ENCODE measurements at regions not wholly inside any gene's neighbourhood (a gene's known extent, or its start where the extent isn't known, plus 50 kb on each side); places are given as distances from the start of the nearest gene placed in this dataset.
A peak's percentile ranks its signal among the peaks of the same experiment; 100 is the strongest.

- no peak for FAIRE-seq
- no TSS peak for BruUV-seq (replicated peaks)
- no peak for ATAC-seq
- Histone ChIP-seq H2AFZ (ENCODE audit: low read depth, low read length) (no peak overlapping the region), H3K4me3 (no peak overlapping the region), H3K36me3 (ENCODE audit: control insufficient read depth, insufficient read depth, low read length) (no peaks in the 10 kb centered on the region), H3K4me2 (ENCODE audit: insufficient read depth, low read length) (no peak overlapping the region), H3K9me1 (ENCODE audit: control insufficient read depth, insufficient read depth, low read length) (no peaks in the 10 kb centered on the region), H3K27ac (ENCODE audit: extremely low read depth, low read depth, low read length) (no peak overlapping the region), H3K79me2 (ENCODE audit: control insufficient read depth, insufficient read depth, low read length) (no peaks in the 10 kb centered on the region), H3K9ac (ENCODE audit: insufficient read depth in 1 of 2, low read depth in 2 of 2, low read length in 2 of 2) (no peak overlapping the region), H3K27me3 (ENCODE audit: control insufficient read depth in 2 of 2, insufficient read depth in 2 of 2, low read length in 2 of 2) (no peaks in the 10 kb centered on the region), H4K20me1 (replicated peaks; ENCODE audit: control insufficient read depth, insufficient read depth, low read length) (no peaks in the 10 kb centered on the region), H3K9me3 (replicated peaks; ENCODE audit: control insufficient read depth, insufficient read depth, low read depth, low read length) (no peaks in the 10 kb centered on the region), H3K4me1 (replicated peaks in 1 of 2; ENCODE audit: control insufficient read depth in 2 of 2, insufficient read depth in 2 of 2, low read length in 2 of 2) (no peaks in the 10 kb centered on the region)
- in situ Hi-C loops (cut with MboI) (no loop called here), intact Hi-C loops (cut with micrococcal nuclease) (no loop called here)
- ChIA-PET POLR2A (no interaction called here), CTCF (ENCODE audit: low intra/inter-chr PET ratio) (no interaction called here)
- TF ChIP-seq ZZZ3 (IDR thresholded peaks at IDR 0.05), result no peak
- TF ChIP-seq CEBPG (CRISPR knock-in tag; IDR thresholded peaks at IDR 0.05), result no peak
- TF ChIP-seq CEBPG (tag; conservative IDR thresholded peaks at IDR 0.05 in 1 of 2, IDR thresholded peaks at IDR 0.05 in 1 of 2), result 0 out of 4 replicates have a peak, but pooled peaks of 1 of the 2 experiments have one; percentile 36
- no peak for TF ChIP-seq COPS2 (conservative IDR thresholded peaks at IDR 0.05)
- no peak for DNase-seq (ENCODE audit: extremely low read depth in 1 of 4, low spot score in 3 of 4)
- WGBS (ENCODE audit: insufficient coverage, low coverage, missing lambda C conversion rate), result 28% methylated on average over 1 of the region's 1 CpG
Observed at GRCh38 chr5:19122923-19123322, 865.1 kb downstream of the CDH18 start.

- in situ Hi-C loops (cut with MboI) (no loop called here), intact Hi-C loops (cut with micrococcal nuclease) (no loop called here)
- ATAC-seq, result no peak
- Histone ChIP-seq H3K4me3 (no peak overlapping the region), H3K79me2 (ENCODE audit: control insufficient read depth, insufficient read depth, low read length) (no peaks in the 10 kb centered on the region), H3K27ac (ENCODE audit: extremely low read depth, low read depth, low read length) (no peak overlapping the region), H2AFZ (ENCODE audit: low read depth, low read length) (no peak overlapping the region), H3K36me3 (ENCODE audit: control insufficient read depth, insufficient read depth, low read length) (no peaks in the 10 kb centered on the region), H4K20me1 (replicated peaks; ENCODE audit: control insufficient read depth, insufficient read depth, low read length) (no peaks in the 10 kb centered on the region), H3K4me1 (replicated peaks in 1 of 2; ENCODE audit: control insufficient read depth in 2 of 2, insufficient read depth in 2 of 2, low read length in 2 of 2) (no peaks in the 10 kb centered on the region), H3K9me3 (replicated peaks; ENCODE audit: control insufficient read depth, insufficient read depth, low read depth, low read length) (no peaks in the 10 kb centered on the region), H3K9me1 (ENCODE audit: control insufficient read depth, insufficient read depth, low read length) (no peaks in the 10 kb centered on the region), H3K9ac (ENCODE audit: insufficient read depth in 1 of 2, low read depth in 2 of 2, low read length in 2 of 2) (no peak overlapping the region), H3K27me3 (ENCODE audit: control insufficient read depth in 2 of 2, insufficient read depth in 2 of 2, low read length in 2 of 2) (no peaks in the 10 kb centered on the region), H3K4me2 (ENCODE audit: insufficient read depth, low read length) (no peak overlapping the region)
- 2% methylated on average over 5 of the region's 5 CpGs for WGBS (ENCODE audit: insufficient coverage, low coverage, missing lambda C conversion rate)
- peak; percentile 42 for FAIRE-seq
- ChIA-PET POLR2A (no interaction called here), CTCF (ENCODE audit: low intra/inter-chr PET ratio) (no interaction called here)
- no TSS peak for BruUV-seq (replicated peaks)
- DNase-seq (ENCODE audit: extremely low read depth in 1 of 4, low spot score in 3 of 4), result no peak
- no peak for TF ChIP-seq NFIC (IDR thresholded peaks at IDR 0.05)
- no peak for TF ChIP-seq KDM1A (IDR thresholded peaks at IDR 0.05)
- TF ChIP-seq TSHZ1 (CRISPR knock-in tag; IDR thresholded peaks at IDR 0.05), result no peak
- TF ChIP-seq NFYB (IDR thresholded peaks at IDR 0.05; ENCODE audit: extremely low read depth, insufficient read length), result no peak
- TF ChIP-seq TCFL5 (CRISPR knock-in tag; conservative IDR thresholded peaks at IDR 0.05), result no peak
- no peak for TF ChIP-seq SFPQ (IDR thresholded peaks at IDR 0.05; ENCODE audit: low read depth, low read length)
- TF ChIP-seq PTRF (tag; IDR thresholded peaks at IDR 0.05), result no peak
Observed at GRCh38 chr5:19125956-19126713, 861.9 kb downstream of the CDH18 start.
